ENCODE measurements at regions not wholly inside any gene's neighbourhood (a gene's known extent, or its start where the extent isn't known, plus 50 kb on each side); places are given as distances from the start of the nearest gene placed in this dataset.

DNA sequence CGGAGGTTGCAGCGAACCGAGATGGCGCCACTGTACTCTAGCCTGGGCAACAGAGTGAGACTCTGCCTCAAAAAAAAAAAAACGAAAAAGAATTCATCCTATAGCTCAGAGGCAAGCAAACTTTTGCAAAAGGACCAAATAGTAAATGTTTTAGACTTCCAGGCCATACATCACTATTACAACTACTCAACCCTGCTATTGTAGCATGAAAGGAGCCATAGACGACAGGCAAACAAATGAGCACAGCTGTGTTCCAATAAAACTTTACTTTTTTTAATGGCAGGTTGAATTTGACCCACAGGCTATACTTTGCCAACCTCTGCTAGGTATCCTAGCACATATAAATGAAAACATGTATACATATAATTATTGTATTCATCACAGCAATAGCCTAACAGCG lies 58.9 kb upstream of the SLC30A5 start:
- TF ChIP-seq USF1 (IDR thresholded peaks at IDR 0.05; ENCODE audit: borderline replicate concordance, low read depth) (no peak), RFX5 (IDR thresholded peaks at IDR 0.05; ENCODE audit: low read length) (no peak)
- TF ChIP-seq, protein P1, sequence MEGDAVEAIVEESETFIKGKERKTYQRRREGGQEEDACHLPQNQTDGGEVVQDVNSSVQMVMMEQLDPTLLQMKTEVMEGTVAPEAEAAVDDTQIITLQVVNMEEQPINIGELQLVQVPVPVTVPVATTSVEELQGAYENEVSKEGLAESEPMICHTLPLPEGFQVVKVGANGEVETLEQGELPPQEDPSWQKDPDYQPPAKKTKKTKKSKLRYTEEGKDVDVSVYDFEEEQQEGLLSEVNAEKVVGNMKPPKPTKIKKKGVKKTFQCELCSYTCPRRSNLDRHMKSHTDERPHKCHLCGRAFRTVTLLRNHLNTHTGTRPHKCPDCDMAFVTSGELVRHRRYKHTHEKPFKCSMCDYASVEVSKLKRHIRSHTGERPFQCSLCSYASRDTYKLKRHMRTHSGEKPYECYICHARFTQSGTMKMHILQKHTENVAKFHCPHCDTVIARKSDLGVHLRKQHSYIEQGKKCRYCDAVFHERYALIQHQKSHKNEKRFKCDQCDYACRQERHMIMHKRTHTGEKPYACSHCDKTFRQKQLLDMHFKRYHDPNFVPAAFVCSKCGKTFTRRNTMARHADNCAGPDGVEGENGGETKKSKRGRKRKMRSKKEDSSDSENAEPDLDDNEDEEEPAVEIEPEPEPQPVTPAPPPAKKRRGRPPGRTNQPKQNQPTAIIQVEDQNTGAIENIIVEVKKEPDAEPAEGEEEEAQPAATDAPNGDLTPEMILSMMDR (IDR thresholded peaks at IDR 0.05), result no peak
